Neural progenitor cell (in vitro differentiated cells): ENCODE measurements at regions not wholly inside any gene's neighbourhood (a gene's known extent, or its start where the extent isn't known, plus 50 kb on each side); places are given as distances from the start of the nearest gene placed in this dataset.

ENCODE experiments used
- DNase-seq: peaks from one replicate; pipeline ENCODE4 v3.0.0-alpha.2; 2016; ENCODE audit warnings: low spot score
- H2AFZ ChIP-seq: fragments of 200-600 bp; sonication (generic); replicated peaks from 2 replicates; pipeline ENCODE4 v1.6.1; 2016; ENCODE audit warnings: antibody characterized with exemption
- H3F3A ChIP-seq: fragments of 200-600 bp; sonication (generic); 2 replicates; pipeline ENCODE4 v1.6.1; 2016; ENCODE audit warnings: antibody characterized with exemption, low read depth
- H3K27ac ChIP-seq: fragments of 200-600 bp; sonication (generic); 2 replicates; pipeline ENCODE4 v1.5.1; 2016; ENCODE audit warnings: mild to moderate bottlenecking
- H3K27me3 ChIP-seq: fragments of 200-600 bp; sonication (generic); 2 replicates; pipeline ENCODE4 v1.6.1; 2016; ENCODE audit warnings: mild to moderate bottlenecking, moderate library complexity
- H3K36me3 ChIP-seq: fragments of 200-600 bp; sonication (generic); 2 replicates; pipeline ENCODE4 v1.5.1; 2016
- H3K4me1 ChIP-seq: fragments of 200-600 bp; sonication (generic); 2 replicates; pipeline ENCODE4 v1.6.1; 2016; ENCODE audit warnings: mixed run types
- H3K4me2 ChIP-seq: fragments of 200-600 bp; sonication (generic); 2 replicates; pipeline ENCODE4 v1.6.1; 2016
- H3K4me3 ChIP-seq: fragments of 200-600 bp; sonication (generic); 2 replicates; pipeline ENCODE4 v1.5.1; 2016
- H3K79me2 ChIP-seq: fragments of 200-600 bp; sonication (generic); 2 replicates; pipeline ENCODE4 v1.6.1; 2016; ENCODE audit warnings: low read depth
- H3K9ac ChIP-seq: fragments of 200-600 bp; sonication (generic); 2 replicates; pipeline ENCODE4 v1.6.1; 2016
- H3K9me3 ChIP-seq: fragments of 200-600 bp; sonication (generic); 2 replicates; pipeline ENCODE4 v1.5.1; 2016; ENCODE audit warnings: low read depth
- H4K20me1 ChIP-seq: fragments of 200-600 bp; sonication (generic); 2 replicates; pipeline ENCODE4 v1.6.1; 2016; ENCODE audit warnings: low read depth
- H3K27ac Mint-ChIP-seq: 3 replicates; pipeline ENCODE4 v1.8.0; 2021; ENCODE audit warnings: mixed read lengths
- H3K27me3 Mint-ChIP-seq: 2 replicates; pipeline ENCODE4 v1.8.0; 2022; ENCODE audit warnings: low read depth, mild to moderate bottlenecking, inconsistent platforms, moderate library complexity, mixed read lengths; ENCODE audit not compliant: insufficient read depth
- H3K36me3 Mint-ChIP-seq: 3 replicates; pipeline ENCODE4 v1.8.0; 2021; ENCODE audit warnings: mixed read lengths
- H3K4me1 Mint-ChIP-seq: 3 replicates; pipeline ENCODE4 v1.8.0; 2021; ENCODE audit warnings: mixed read lengths
- H3K4me3 Mint-ChIP-seq: 3 replicates; pipeline ENCODE4 v1.8.0; 2021; ENCODE audit warnings: mild to moderate bottlenecking, moderate library complexity, mixed read lengths
- H3K9me3 Mint-ChIP-seq: 3 replicates; pipeline ENCODE4 v1.8.0; 2020; ENCODE audit warnings: mixed read lengths
- EZH2 ChIP-seq: fragments of 200-600 bp; sonication (generic); IDR thresholded peaks from 2 replicates; pipeline ENCODE4 v1.6.1; 2017; ENCODE audit warnings: antibody characterized with exemption, mild to moderate bottlenecking, moderate library complexity
- EZH2phosphoT487 ChIP-seq: fragments of 200-600 bp; sonication (generic); IDR thresholded peaks from 2 replicates; pipeline ENCODE4 v1.6.1; 2017; ENCODE audit warnings: antibody characterized with exemption
- TF ChIP-seq, protein P1 (sequence below): fragments of 200-600 bp; sonication (generic); IDR thresholded peaks from 2 replicates; pipeline ENCODE4 v1.5.1; 2017; ENCODE audit warnings: antibody characterized with exemption, mild to moderate bottlenecking

DNA sequence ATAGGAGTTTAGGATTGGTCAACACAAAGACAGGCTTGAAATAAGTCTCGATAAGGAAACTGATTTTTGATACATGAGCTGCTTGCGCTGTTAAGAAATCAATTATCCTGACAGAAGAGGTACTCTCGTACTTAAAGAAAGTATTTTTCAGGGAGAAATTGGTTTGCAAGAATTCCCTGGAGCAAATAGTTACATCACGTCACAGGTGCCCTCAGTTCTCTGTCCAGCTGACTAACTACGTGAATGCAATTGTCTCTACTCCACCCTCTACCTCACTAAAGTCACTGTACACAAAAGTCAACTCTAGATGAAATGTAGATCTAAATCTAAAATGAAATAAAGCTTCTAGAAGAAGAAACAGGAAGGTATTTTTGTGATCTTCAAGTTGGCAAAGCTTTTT, 130.6 kb upstream of the KCNJ16 start:
- Histone ChIP-seq H3K79me2 (no peaks in the 10 kb centered on the region), H3K27ac (no peak overlapping the region), H3F3A (no peaks in the 10 kb centered on the region), H3K4me3 (no peak overlapping the region), H3K4me1 (no peaks in the 10 kb centered on the region), H4K20me1 (no peaks in the 10 kb centered on the region), H3K9me3 (no peaks in the 10 kb centered on the region), H3K36me3 (no peaks in the 10 kb centered on the region), H2AFZ (peak overlapping the region; percentile 14), H3K4me2 (no peak overlapping the region), H3K9ac (no peak overlapping the region), H3K27me3 (no peaks in the 10 kb centered on the region)
- no peak for TF ChIP-seq EZH2
- TF ChIP-seq, protein P1, sequence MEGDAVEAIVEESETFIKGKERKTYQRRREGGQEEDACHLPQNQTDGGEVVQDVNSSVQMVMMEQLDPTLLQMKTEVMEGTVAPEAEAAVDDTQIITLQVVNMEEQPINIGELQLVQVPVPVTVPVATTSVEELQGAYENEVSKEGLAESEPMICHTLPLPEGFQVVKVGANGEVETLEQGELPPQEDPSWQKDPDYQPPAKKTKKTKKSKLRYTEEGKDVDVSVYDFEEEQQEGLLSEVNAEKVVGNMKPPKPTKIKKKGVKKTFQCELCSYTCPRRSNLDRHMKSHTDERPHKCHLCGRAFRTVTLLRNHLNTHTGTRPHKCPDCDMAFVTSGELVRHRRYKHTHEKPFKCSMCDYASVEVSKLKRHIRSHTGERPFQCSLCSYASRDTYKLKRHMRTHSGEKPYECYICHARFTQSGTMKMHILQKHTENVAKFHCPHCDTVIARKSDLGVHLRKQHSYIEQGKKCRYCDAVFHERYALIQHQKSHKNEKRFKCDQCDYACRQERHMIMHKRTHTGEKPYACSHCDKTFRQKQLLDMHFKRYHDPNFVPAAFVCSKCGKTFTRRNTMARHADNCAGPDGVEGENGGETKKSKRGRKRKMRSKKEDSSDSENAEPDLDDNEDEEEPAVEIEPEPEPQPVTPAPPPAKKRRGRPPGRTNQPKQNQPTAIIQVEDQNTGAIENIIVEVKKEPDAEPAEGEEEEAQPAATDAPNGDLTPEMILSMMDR, result no peak
- TF ChIP-seq EZH2phosphoT487, result no peak
- no peak overlapping the region for H3K27ac Mint-ChIP-seq
- H3K27me3 Mint-ChIP-seq, result no peaks in the 10 kb centered on the region
- no peak overlapping the region for H3K4me3 Mint-ChIP-seq
- no peaks in the 10 kb centered on the region for H3K4me1 Mint-ChIP-seq
- DNase-seq, result no peak
- H3K9me3 Mint-ChIP-seq, result no peaks in the 10 kb centered on the region
- no peaks in the 10 kb centered on the region for H3K36me3 Mint-ChIP-seq

DNA sequence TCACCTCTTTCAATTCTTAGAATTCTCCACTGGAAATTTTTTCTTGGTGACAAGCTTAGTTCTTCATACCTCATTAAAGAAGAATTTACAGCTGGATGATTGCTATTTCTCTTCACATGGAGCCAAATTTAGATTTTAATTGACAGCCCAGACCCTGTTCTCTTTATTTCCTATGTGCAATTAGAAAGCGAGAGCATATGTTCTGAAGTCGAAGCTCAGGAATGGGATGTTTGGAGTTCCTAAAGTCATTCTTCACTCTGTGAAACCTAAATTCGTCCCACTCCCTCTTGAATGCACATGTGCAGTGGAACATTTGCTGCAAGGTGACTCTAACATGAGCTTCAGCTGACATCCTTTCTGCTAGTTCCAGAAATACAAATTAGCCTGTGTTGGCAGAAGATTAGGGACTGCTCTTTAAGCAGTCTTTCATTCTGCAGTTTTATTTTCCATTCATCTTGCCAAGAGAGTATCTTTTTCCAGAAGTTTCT, 129.3 kb upstream of the KCNJ16 start:
- Mint-ChIP-seq H3K9me3 (no peaks in the 10 kb centered on the region), H3K4me3 (no peak overlapping the region), H3K4me1 (peaks cover 5% of the 10 kb centered on the region), H3K27me3 (no peaks in the 10 kb centered on the region), H3K36me3 (no peaks in the 10 kb centered on the region), H3K27ac (no peak overlapping the region)
- no peaks in the 10 kb centered on the region for H3K4me1 ChIP-seq
- no peaks in the 10 kb centered on the region for H3F3A ChIP-seq
- no peak overlapping the region for H3K9ac ChIP-seq
- H3K36me3 ChIP-seq, result no peaks in the 10 kb centered on the region
- no peaks in the 10 kb centered on the region for H3K27me3 ChIP-seq
- TF ChIP-seq, protein P1, result no peak
- TF ChIP-seq EZH2phosphoT487 (no peak), EZH2 (no peak)
- no peak overlapping the region for H2AFZ ChIP-seq
- H3K27ac ChIP-seq, result no peak overlapping the region
- no peak for DNase-seq
- H3K79me2 ChIP-seq, result no peaks in the 10 kb centered on the region
- no peaks in the 10 kb centered on the region for H4K20me1 ChIP-seq
- H3K4me2 ChIP-seq, result no peak overlapping the region
- no peaks in the 10 kb centered on the region for H3K9me3 ChIP-seq
- no peak overlapping the region for H3K4me3 ChIP-seq

- Histone ChIP-seq H3K9ac (no peak overlapping the region), H3K9me3 (no peaks in the 10 kb centered on the region), H3F3A (no peaks in the 10 kb centered on the region), H2AFZ (no peak overlapping the region), H3K36me3 (no peaks in the 10 kb centered on the region), H3K4me1 (no peaks in the 10 kb centered on the region), H4K20me1 (no peaks in the 10 kb centered on the region), H3K4me2 (no peak overlapping the region), H3K27ac (no peak overlapping the region), H3K79me2 (no peaks in the 10 kb centered on the region), H3K27me3 (no peaks in the 10 kb centered on the region), H3K4me3 (no peak overlapping the region)
- no peaks in the 10 kb centered on the region for H3K9me3 Mint-ChIP-seq
- no peaks in the 10 kb centered on the region for H3K27me3 Mint-ChIP-seq
- TF ChIP-seq EZH2phosphoT487 (no peak), EZH2 (no peak)
- TF ChIP-seq, protein P1, result no peak
- H3K36me3 Mint-ChIP-seq, result no peaks in the 10 kb centered on the region
- DNase-seq, result no peak
- no peak overlapping the region for H3K4me3 Mint-ChIP-seq
- H3K27ac Mint-ChIP-seq, result no peak overlapping the region
- H3K4me1 Mint-ChIP-seq, result peaks cover 9% of the 10 kb centered on the region
These were observed 127.8 kb upstream of the KCNJ16 start for GRCh38 chr17:69947027-69947759.
